22Rv1 (cell line): ENCODE measurements at regions not wholly inside any gene's neighbourhood (a gene's known extent, or its start where the extent isn't known, plus 50 kb on each side); places are given as distances from the start of the nearest gene placed in this dataset.

Experiments
- H3K27ac ChIP-seq: fragments of 450-650 bp; 2 replicates; pipeline ENCODE4 v1.5.1; 2017
- ZFX ChIP-seq: fragments of 450-650 bp; IDR thresholded peaks from 2 replicates; pipeline ENCODE4 v1.6.1; 2017; ENCODE audit warnings: antibody characterized with exemption, borderline replicate concordance
- TF ChIP-seq, protein P1 (sequence below): fragments of 450-650 bp; IDR thresholded peaks from 2 replicates; pipeline ENCODE4 v1.5.1; 2017; ENCODE audit warnings: mild to moderate bottlenecking

DNA sequence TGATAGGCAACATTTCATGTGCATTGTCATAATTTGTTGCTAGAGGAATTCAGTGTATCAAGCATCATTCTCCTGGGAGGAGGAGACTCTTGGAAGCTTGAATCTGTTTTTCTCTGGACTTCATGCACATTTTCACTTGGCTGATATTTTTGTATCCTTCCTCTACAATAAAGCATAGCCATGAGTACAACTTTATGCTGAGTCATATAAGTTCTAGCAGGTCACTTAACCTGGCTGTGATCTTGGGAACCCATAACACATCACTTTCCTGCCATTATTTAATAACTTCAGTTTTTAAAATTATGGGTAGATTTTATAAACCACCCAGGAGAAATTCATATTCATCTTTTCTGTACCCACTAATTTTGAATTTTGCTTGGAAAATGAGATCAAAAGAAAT is 203.0 kb upstream of the CD96 start:
- no peak overlapping the region for H3K27ac ChIP-seq
- TF ChIP-seq, protein P1, sequence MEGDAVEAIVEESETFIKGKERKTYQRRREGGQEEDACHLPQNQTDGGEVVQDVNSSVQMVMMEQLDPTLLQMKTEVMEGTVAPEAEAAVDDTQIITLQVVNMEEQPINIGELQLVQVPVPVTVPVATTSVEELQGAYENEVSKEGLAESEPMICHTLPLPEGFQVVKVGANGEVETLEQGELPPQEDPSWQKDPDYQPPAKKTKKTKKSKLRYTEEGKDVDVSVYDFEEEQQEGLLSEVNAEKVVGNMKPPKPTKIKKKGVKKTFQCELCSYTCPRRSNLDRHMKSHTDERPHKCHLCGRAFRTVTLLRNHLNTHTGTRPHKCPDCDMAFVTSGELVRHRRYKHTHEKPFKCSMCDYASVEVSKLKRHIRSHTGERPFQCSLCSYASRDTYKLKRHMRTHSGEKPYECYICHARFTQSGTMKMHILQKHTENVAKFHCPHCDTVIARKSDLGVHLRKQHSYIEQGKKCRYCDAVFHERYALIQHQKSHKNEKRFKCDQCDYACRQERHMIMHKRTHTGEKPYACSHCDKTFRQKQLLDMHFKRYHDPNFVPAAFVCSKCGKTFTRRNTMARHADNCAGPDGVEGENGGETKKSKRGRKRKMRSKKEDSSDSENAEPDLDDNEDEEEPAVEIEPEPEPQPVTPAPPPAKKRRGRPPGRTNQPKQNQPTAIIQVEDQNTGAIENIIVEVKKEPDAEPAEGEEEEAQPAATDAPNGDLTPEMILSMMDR = no peak
- no peak for TF ChIP-seq ZFX

DNA sequence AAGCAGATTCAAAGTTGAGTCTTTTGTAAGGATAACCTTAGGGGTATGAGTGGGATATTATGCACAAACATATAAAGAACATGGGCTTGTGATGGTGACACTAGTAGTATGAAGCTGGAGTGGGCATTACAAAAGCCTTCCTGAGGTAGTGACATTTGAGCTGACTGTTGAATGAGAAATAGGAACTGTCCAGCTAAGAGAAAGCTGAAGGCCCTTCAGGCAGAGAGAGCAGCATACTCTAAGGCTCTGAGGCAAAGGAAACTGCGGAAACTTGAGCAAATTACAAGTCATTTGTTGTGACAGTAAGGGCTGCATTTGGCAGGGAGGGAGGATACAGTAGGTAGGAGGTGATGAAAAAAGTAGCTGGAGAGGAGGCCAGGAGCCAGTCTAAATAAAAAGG is 190.7 kb upstream of the CD96 start:
- TF ChIP-seq, protein P1 = no peak
- no peak for TF ChIP-seq ZFX
- H3K27ac ChIP-seq = no peak overlapping the region

DNA sequence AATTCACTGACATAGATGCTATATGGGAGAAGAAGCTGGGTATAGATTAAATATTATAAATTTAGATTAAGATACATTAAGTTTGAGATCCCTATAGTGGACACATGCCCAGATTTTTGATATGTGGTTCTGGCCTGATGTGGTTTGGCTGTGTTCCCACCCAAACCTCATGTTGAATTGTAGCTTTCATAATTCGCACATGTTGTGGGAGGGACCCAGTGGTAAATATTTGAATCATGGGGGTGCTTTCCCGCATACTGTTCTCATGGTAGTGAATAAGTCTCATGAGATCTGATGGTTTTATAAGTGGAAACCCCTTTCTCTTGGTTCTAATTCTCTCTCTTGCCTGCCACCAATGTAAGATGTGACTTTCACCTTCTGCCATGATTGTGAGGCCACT is 189.4 kb upstream of the CD96 start:
- TF ChIP-seq ZFX = no peak
- TF ChIP-seq, protein P1 = no peak
- H3K27ac ChIP-seq = no peak overlapping the region

DNA sequence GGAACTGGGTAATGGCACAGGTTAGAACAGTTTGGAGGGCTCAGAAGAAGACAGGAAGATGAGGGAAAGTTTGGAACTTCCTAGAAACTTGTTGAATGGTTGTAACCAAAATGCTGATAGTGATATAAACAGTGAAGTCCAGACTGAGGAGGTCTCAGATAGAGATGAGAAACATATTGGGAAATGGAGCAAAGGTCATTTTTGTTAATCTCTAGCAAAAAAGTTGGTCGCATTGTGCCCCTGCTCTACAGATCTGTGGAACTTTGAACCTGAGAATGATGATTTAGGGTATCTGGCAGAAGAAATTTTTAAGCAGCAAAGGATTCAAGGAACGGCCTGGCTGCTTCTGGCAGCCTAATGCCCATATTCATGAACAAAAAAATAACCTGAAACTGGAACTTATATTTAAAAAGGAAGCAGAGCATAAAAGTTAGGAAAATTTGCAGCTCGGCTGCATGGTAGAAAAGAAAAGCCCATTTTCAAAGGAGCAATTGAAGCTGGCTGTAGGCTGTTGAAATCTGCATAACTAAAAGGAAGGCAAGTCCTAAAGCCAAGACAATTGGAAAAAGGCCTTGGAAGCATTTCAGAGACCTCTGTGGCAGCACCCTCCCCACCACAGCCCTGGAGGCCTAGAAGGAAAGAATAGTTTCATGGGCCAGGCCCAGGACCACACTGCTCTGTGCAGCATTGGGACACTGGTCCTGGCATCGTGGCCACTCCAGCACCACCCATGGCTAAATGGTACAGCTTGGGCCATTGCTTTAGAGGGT is 182.6 kb upstream of the CD96 start:
- TF ChIP-seq, protein P1 = no peak
- no peak for TF ChIP-seq ZFX
- no peak overlapping the region for H3K27ac ChIP-seq

DNA sequence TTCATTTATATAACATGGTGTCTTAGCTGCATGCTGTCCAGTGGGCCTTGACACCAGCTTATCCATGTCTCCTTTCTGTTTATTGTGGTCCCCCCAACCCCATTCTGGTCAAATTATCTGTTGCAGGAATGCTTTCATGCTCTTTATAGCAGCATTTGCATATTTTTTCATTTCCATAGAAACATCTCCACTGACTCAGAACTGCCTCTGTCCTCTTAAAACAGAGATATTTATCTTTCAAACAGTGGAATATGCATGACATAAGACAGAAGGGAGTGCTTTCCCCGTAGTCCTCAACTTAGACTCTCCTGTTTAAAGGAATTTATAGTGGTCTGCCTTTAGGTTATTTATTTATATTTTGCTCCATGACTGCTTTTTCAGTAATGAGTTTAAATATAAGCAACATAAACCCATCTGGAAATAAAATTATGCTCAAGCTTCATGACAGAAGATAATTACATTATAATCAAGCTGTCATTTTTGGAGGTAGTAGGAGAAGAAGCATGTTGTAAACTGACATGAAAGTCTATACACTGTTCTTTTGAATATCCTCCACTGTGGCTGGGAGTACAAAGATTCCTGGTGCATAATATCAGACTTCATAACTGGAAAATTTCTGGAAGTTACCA is 179.5 kb upstream of the CD96 start:
- TF ChIP-seq, protein P1 = no peak
- TF ChIP-seq ZFX = no peak
- H3K27ac ChIP-seq = no peak overlapping the region

DNA sequence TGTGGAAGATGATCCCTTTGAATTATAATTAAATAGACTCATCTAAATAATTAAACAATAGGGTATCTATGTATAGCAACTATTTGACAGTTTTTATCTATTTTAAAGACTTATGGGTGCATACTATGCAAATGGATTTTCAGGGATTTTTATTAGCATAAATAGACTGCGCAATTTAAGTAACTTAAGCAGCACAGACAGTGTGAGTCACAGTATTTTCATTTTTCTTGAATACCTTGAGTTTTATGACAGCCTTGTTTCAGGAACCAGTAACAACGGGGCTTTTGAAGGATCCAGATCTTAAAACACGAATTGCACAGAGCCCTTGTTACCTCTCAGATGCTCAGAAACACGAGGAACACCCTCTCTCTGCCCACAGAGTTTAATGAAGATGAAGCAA is 175.5 kb upstream of the CD96 start:
- TF ChIP-seq ZFX = no peak
- TF ChIP-seq, protein P1 = no peak
- no peak overlapping the region for H3K27ac ChIP-seq

DNA sequence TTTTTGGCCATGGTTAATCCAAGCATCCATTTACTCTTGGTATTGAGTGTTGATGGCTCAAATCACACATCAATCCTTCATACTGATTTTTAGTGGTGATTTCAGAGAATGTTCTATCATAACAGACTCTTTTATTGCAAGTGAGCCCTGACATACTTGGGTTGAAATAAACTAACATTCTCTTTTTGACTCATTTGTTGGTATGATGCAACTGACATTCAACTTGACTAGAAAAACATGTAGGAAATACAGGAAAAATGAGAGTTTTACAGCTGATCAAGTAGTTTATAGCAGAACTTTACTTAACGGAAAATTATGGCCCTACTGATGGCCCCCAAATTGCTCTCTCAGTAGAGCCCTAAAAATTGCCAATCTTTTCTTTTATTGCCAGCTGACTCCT is 173.9 kb upstream of the CD96 start:
- no peak overlapping the region for H3K27ac ChIP-seq
- TF ChIP-seq, protein P1 = no peak
- no peak for TF ChIP-seq ZFX
